A549 (cell line): ENCODE measurements at regions not wholly inside any gene's neighbourhood (a gene's known extent, or its start where the extent isn't known, plus 50 kb on each side); places are given as distances from the start of the nearest gene placed in this dataset.

Experiments used
- ATAC-seq, 2 experiments: fragments of 200-7000 bp in 1 of 2; fragments of >200 bp in 1 of 2; cut with Nextera tagmentation in 1 of 2; cut with Tn5 transposase in 1 of 2; 3 replicates each; pipeline versions ENCODE4 v1.8.0 to v1.9.1; 2018 to 2020; ENCODE audit warnings: mild to moderate bottlenecking in 1 of 2, moderate library complexity in 1 of 2
- CTCF ChIA-PET: fragments of 300-600 bp; sonication (Branson Sonifier 250); formaldehyde crosslinking; extraction: SDS; loops from one replicate; lab custom pipeline; 2021; ENCODE audit warnings: antibody characterized with exemption, inconsistent platforms; lab: Yijun Ruan, JAX
- POLR2A ChIA-PET: fragments of 350-600 bp; formaldehyde crosslinking; extraction: SDS; loops from one replicate; lab custom pipeline; 2021; ENCODE audit warnings: antibody characterized with exemption, inconsistent platforms; lab: Yijun Ruan, JAX
- DNase-seq, 2 experiments: peaks; one replicate each; pipeline versions ENCODE4 v3.0.0 to v3.0.0-alpha.2; 2011 to 2016; ENCODE audit warnings: low read depth in 1 of 2, low spot score in 1 of 2
- FAIRE-seq: peaks from 2 replicates; lab custom pipeline; 2011; peaks lifted over from hg19 to GRCh38; lab: Jason Lieb, UNC
- H3K27ac ChIP-seq, 2 experiments: fragments of >200 bp; sonication (Bioruptor Twin); formaldehyde crosslinking; 3 replicates each; pipeline ENCODE4 v1.5.1; 2016 to 2017
- H3K4me1 ChIP-seq: fragments of >200 bp; sonication (Bioruptor Twin); formaldehyde crosslinking; 3 replicates; pipeline ENCODE4 v1.6.1; 2016
- H3K4me2 ChIP-seq: fragments of >200 bp; sonication (Bioruptor Twin); formaldehyde crosslinking; 3 replicates; pipeline ENCODE4 v1.6.1; 2016
- H3K4me3 ChIP-seq: fragments of >200 bp; sonication (Bioruptor Twin); formaldehyde crosslinking; 3 replicates; pipeline ENCODE4 v1.5.1; 2016
- H3K9me3 ChIP-seq: fragments of >200 bp; sonication (Bioruptor Twin); formaldehyde crosslinking; 3 replicates; pipeline ENCODE4 v1.6.1; 2016
- ATOH8 ChIP-seq: fragments of 250-450 bp; sonication (Bioruptor Pico); IDR thresholded peaks from 2 replicates; pipeline ENCODE4 v1.5.0; 2020; ENCODE audit warnings: low read depth, mild to moderate bottlenecking, moderate library complexity
- BCL3 ChIP-seq: fragments of >200 bp; sonication (Bioruptor Twin); formaldehyde crosslinking; IDR thresholded peaks from 3 replicates; pipeline ENCODE4 v1.6.1; 2016
- BHLHE40 ChIP-seq: IDR thresholded peaks from 2 replicates; pipeline ENCODE4 v1.6.1; 2012; ENCODE audit warnings: low read depth, low read length, inconsistent platforms
- CBX2 ChIP-seq: fragments of 200-600 bp; sonication (generic); IDR thresholded peaks from 2 replicates; pipeline ENCODE4 v1.6.1; 2016; ENCODE audit warnings: low read depth, mild to moderate bottlenecking, borderline replicate concordance
- CEBPB ChIP-seq, 2 experiments: fragments of >200 bp in 1 of 2; sonication (Bioruptor Twin) in 1 of 2; formaldehyde crosslinking in 1 of 2; IDR thresholded peaks; 2 replicates each; pipeline ENCODE4 v1.6.1; 2012 to 2016
- HEYL ChIP-seq: fragments of 250-450 bp; sonication (Bioruptor Pico); IDR thresholded peaks from 2 replicates; pipeline ENCODE4 v1.8.0; 2021; ENCODE audit warnings: mild to moderate bottlenecking, moderate library complexity
- HOXA7 ChIP-seq: fragments of 250-450 bp; sonication (Bioruptor Pico); IDR thresholded peaks from 2 replicates; pipeline ENCODE4 v1.5.0; 2020; ENCODE audit warnings: mild to moderate bottlenecking, moderate library complexity
- HOXB5 ChIP-seq: fragments of 250-450 bp; sonication (Bioruptor Pico); IDR thresholded peaks from 2 replicates; pipeline ENCODE4 v1.5.0; 2020; ENCODE audit warnings: mild to moderate bottlenecking, moderate library complexity
- MAZ ChIP-seq: fragments of 150-350 bp; IDR thresholded peaks from 2 replicates; pipeline ENCODE4 v1.6.1; 2014; ENCODE audit warnings: antibody characterized with exemption, low read depth, low read length, borderline replicate concordance
- NFE2L2 ChIP-seq: fragments of 150-350 bp; conservative IDR thresholded peaks from 2 replicates; pipeline ENCODE4 v1.6.1; 2014; ENCODE audit warnings: low read length
- NR3C1 ChIP-seq: fragments of >200 bp; sonication (Bioruptor Twin); formaldehyde crosslinking; IDR thresholded peaks from 3 replicates; pipeline ENCODE4 v1.6.1; 2017
- POLR2A ChIP-seq: IDR thresholded peaks from 2 replicates; pipeline ENCODE4 v1.6.1; 2012; ENCODE audit warnings: mild to moderate bottlenecking, low read length
- RARB ChIP-seq: fragments of 250-450 bp; sonication (Bioruptor Pico); IDR thresholded peaks from 2 replicates; pipeline ENCODE4 v1.8.0; 2021; ENCODE audit warnings: mild to moderate bottlenecking, moderate library complexity
- REST ChIP-seq: fragments of 200-600 bp; sonication (generic); IDR thresholded peaks from 2 replicates; pipeline ENCODE4 v1.6.1; 2016; ENCODE audit warnings: antibody characterized with exemption, mild to moderate bottlenecking, moderate library complexity
- RNF2 ChIP-seq: fragments of 200-600 bp; sonication (generic); IDR thresholded peaks from 2 replicates; pipeline ENCODE4 v1.6.1; 2016; ENCODE audit warnings: low read depth, mild to moderate bottlenecking, antibody characterized with exemption, moderate library complexity, borderline replicate concordance
- SMC3 ChIP-seq: fragments of >200 bp; sonication (Bioruptor Twin); formaldehyde crosslinking; IDR thresholded peaks from 3 replicates; pipeline ENCODE4 v1.6.1; 2018; ENCODE audit warnings: inconsistent platforms
- TP53 ChIP-seq: fragments of 250-450 bp; sonication (Bioruptor Pico); IDR thresholded peaks from 2 replicates; pipeline ENCODE4 v1.5.0; 2021; ENCODE audit warnings: mild to moderate bottlenecking, moderate library complexity
- USF2 ChIP-seq: fragments of 450-650 bp; IDR thresholded peaks from 2 replicates; pipeline ENCODE4 v1.6.1; 2014; ENCODE audit warnings: antibody characterized with exemption
- ZC3H11A ChIP-seq: fragments of 450-650 bp; IDR thresholded peaks from 2 replicates; pipeline ENCODE4 v1.6.1; 2014; ENCODE audit warnings: antibody characterized with exemption, mild to moderate bottlenecking
- ZNF302 ChIP-seq: fragments of 250-450 bp; sonication (Bioruptor Pico); IDR thresholded peaks from 2 replicates; pipeline ENCODE4 v1.9.0; 2021; ENCODE audit warnings: inconsistent platforms, mild to moderate bottlenecking, moderate library complexity
- WGBS: methylation state at CpG from one replicate; pipeline ENCODE4 v1.1.6; 2017; ENCODE audit errors: missing lambda C conversion rate; 5-methylcytosine and 5-hydroxymethylcytosine counted together

- Histone ChIP-seq H3K4me3 (no peak overlapping the region), H3K4me1 (peaks cover 22% of the 10 kb centered on the region), H3K9me3 (no peaks in the 10 kb centered on the region), H3K27ac (no peak overlapping the region), H3K4me2 (no peak overlapping the region)
- FAIRE-seq: no peak
- ATAC-seq: no peak
- DNase-seq: no peak
- TF ChIP-seq HEYL (CRISPR knock-in tag) (no peak), ZNF302 (no peak), NR3C1 (no peak), NFE2L2 (no peak), SMC3 (no peak)
- ChIA-PET POLR2A (no interaction called here), CTCF (no interaction called here)
- WGBS: 100% methylated on average over 1 of the region's 1 CpG
Observed at GRCh38 chr13:40410315-40410714, 256.1 kb downstream of the FOXO1 start.

GRCh38 chr13:40420160-40420740 lies 246.2 kb downstream of the FOXO1 start:
- CTCF ChIA-PET: no interaction called here
- H3K4me3 ChIP-seq: no peak overlapping the region
- POLR2A ChIA-PET: no interaction called here
- no peaks in the 10 kb centered on the region for H3K4me1 ChIP-seq
- H3K27ac ChIP-seq: no peak overlapping the region
- H3K4me2 ChIP-seq: no peak overlapping the region
- FAIRE-seq (no peak), DNase-seq (no peak), ATAC-seq (no peak)
- TF ChIP-seq SMC3 (no peak), REST (no peak), TP53 (CRISPR knock-in tag) (no peak), USF2 (no peak), MAZ (no peak)
- WGBS: 74% methylated on average over 6 of the region's 6 CpGs
- H3K9me3 ChIP-seq: no peaks in the 10 kb centered on the region

- ChIA-PET CTCF (no interaction called here), POLR2A (no interaction called here)
- Histone ChIP-seq H3K4me2 (no peak overlapping the region), H3K4me1 (no peaks in the 10 kb centered on the region), H3K4me3 (no peak overlapping the region), H3K9me3 (no peaks in the 10 kb centered on the region), H3K27ac (no peak overlapping the region)
- 74% methylated on average over 4 of the region's 4 CpGs for WGBS
- TF ChIP-seq RARB (CRISPR knock-in tag): no peak
- no peak for TF ChIP-seq ZC3H11A
- TF ChIP-seq POLR2A: no peak
- no peak for TF ChIP-seq NR3C1
- TF ChIP-seq CBX2: no peak
- TF ChIP-seq BCL3: no peak
- TF ChIP-seq USF2: no peak
- TF ChIP-seq HOXB5 (CRISPR knock-in tag): no peak
- no peak for TF ChIP-seq CEBPB (IDR thresholded peaks at IDR 0.05)
- TF ChIP-seq ATOH8 (CRISPR knock-in tag): no peak
- no peak for TF ChIP-seq HOXA7 (CRISPR knock-in tag)
- no peak for TF ChIP-seq BHLHE40
- TF ChIP-seq RNF2: no peak
- ATAC-seq: no peak
- no peak for FAIRE-seq
- no peak for DNase-seq
Observed at GRCh38 chr13:40422588-40423235, 243.7 kb downstream of the FOXO1 start.
